Fibroblast of upper back skin (primary cell): ENCODE measurements at regions not wholly inside any gene's neighbourhood (a gene's known extent, or its start where the extent isn't known, plus 50 kb on each side); places are given as distances from the start of the nearest gene placed in this dataset.

Experiments
- DNase-seq: peaks from one replicate; pipeline ENCODE4 v3.0.0-alpha.2; 2013

DNA sequence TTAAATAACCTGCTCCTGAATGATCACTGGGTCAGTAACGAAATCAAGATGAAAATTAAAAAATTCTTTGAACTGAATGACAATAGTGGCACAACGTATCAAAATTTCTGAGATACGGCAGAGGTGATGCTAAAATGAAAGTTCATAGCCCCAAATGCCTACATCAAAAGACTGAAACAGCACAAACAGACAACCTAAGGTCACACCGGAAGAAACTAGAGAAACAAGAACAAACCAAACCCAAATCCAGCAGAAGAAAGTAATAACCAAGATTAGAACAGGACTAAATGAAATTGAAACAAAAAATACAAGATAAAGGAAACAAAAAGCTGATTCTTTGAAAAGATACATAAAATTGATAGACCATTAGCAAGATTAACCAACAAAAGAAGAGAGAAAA lies 324.1 kb downstream of the RBM26 start:
- no peak for DNase-seq

DNA sequence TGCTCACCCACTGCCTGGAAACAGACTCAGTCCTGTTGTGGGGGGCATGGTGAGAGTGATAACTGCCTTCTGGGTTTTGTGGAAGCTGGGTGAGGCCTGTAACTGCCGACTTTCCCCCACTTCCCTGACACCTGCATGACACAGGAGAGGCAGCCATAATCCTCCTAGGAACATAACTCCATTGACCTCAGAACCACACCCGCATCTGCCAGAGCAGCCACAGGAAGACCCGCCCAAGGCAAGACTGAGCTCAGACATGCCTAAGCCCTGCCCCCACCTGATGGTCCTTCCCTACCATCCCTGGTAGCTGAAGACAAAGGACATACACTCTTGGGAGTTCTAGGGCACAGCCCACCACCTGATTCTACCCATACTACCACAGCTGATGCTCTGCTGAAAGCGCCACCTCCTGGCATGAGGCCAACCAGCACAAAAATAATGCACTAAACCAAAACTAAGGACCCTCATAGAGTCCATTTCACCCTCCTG lies 326.7 kb downstream of the RBM26 start:
- no peak for DNase-seq

DNA sequence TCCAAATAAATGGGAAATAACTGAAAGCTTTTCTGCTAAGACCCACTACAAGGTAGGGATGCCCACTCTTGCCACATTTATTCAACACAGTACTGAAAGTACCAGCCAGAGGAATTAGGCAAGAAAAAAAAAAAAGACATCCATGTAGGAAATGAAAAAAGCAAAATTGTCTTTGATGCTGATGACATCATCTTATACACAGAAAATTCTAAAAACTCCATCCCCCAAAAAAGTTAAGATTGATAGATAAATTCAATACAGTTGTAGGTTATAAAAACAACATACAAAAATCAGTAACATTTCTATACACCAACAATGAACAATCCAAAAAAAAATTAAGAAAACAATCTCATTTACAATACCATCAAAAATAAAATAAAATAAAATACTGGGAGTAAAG lies 330.4 kb downstream of the RBM26 start:
- DNase-seq: no peak

DNA sequence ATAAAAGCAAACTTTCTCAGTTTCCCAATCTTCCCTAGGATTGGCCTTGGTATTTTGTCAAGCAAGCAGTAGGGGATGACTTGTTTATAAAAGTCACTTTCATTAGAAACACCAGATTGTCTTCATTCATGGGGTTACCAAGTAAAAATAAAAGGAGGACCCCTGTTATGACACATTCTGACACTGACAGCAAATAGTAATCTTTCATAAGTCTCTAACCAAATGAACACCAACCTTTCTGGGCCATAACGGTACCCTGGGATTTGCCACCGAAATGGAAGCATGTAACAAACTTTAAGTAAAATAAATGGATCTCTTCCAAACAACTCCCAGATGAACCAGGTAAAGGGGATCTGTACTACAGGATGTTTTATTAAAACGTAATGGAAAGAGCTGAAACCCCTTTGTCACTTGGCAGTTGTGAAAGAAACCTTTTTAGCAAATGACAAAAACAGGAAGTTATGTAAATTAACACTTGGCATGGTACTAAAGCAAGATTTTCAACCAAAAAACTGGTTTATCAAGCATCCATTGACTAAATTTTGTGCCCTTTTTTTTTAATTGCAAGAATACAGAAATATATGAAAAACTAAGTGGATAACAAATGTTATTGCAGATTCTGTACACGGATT lies 335.6 kb downstream of the RBM26 start:
- DNase-seq: no peak

DNA sequence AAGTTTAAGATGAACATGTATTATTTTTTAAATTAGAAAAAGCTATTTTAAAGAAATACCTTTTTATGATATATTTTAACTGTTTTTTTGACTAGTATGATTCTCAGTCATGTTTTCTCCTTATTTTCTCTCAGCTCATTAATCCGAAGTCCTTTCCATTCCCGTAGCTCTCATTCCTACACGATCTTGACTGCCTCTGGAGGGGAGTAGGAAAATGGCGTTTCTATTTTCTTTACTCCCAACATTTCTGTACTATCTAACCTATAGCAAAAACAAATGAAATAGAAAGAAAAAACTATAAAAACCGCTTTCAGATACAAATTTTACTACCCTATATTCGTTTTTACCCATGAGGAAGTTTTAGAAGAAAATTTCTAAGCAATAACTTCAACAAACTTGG lies 343.8 kb downstream of the RBM26 start:
- no peak for DNase-seq

DNA sequence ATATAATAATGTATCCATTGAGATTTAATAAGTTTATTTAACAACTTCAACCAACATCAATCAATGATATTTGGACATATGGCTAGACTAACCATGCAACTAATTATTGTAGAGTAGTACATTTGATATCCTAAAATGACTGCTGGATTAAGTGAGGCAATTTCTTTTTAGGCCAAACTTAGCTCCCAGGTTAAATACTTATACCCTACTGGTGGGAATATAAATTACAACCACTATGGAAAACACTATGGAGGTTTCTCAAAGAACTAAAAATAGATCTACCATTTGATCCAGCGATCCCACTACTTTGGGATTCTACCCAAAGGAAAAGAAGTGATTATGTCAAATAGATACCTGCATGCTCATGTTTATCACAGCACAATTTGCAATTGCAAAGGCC lies 345.8 kb downstream of the RBM26 start:
- no peak for DNase-seq

DNA sequence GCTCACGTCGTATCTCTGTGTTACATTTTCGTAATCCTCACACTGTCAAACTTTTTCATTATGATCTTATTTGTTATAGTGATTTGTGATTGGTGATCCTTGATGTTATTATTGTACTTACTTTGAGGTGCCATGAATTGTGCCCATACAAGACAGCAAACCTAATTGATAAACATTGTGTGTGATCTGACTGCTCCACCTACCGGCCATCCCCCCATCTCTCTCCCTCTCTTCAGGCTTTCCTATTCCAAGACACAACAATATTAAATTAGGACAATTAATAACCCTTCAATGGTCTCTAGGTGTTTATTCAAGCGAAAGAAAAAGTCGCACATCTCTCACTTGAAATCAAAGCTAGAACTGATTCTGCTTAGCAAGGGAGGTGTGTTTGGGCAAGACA lies 349.3 kb downstream of the RBM26 start:
- no peak for DNase-seq

DNA sequence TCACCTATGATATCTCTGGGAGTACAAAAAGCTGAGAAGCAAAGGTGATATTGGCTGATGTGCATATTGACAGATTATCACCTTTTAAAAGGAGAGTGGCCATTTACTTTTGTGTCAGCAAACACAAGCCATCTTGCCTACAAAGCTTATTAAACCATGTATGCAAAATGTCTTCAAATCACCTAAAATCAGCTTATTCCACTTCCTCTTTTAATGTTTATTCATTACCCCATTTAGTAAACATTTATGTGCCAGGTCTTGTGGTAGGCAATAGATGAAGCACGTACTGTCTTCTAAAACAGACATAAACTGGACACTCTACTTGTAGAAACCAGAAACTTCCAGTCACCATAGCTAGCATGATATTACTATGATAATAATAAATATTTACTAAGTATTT lies 354.6 kb downstream of the RBM26 start:
- no peak for DNase-seq

DNA sequence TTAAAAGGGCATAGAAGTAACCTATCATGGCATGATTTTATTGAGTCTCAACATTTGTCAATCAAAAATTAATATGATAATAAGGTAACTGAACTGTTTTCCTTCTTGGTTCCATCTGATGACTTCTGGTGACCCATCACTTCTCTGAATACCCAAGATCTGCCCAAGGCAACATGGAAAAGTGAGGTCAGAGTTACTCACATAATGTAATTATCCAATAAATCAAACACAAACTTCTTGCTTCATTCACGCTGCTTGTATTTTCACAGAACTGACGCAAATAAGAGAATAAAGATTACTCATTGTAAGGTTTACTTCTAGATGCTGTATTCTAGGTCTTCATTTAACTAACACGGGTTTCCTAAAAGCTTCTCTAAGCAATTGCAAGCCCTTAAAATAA lies 361.6 kb downstream of the RBM26 start:
- DNase-seq: no peak

DNA sequence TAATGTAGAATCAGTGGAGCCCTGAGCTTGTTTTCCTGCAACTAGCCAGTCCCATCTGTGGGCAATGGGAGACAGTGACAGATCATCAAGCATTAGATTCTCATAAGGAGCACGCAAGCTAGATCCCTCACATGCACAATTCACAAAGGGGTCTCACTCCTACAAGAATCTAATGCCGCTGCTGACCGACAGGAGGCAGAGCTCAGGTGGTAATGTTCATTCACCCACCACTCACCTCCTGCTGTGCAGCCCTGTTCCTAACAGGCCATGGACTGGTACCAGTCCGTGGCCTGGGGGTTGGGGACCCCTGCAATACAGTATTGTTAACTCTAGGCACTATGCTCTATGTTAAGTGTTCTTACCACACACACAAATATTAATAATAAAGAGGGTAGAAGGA lies 362.8 kb downstream of the RBM26 start:
- DNase-seq: no peak

DNA sequence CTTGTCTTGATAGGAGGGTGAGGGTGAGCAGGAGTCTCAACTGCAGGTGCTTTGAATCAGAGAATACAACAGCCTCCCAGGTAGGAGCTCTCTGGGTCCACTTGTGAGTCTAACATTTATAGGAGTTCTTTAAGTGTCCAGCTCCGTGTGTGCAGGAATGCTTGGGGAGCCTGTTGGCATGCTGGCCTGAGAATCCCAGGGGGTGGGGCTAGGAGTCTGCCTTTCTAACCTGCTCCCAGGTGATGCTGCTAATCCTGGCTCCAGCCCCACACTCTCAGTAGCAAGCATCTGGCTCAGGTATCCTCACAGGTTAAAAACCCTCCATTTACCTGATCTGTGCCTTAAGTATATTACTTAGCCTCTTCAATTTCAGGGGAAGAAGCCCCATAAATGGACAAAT lies 368.9 kb downstream of the RBM26 start:
- no peak for DNase-seq

DNA sequence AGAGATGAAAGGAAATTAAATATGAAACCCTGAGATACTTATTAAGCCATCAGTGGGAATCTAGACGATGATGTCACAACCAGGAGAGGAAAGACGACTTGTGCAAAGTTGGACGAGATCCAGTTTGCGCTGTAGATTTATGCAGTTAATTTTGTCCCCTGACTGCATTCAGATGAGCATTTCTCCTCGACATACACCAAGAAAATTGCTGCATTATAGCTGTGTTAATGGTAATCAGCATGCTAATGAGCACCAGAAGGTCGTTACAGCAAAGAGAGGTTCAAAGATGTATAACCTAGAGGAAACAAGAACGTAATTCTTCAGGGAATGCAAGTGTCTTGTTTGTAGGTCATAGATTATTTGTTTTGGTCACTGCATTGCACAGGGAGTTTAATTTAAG lies 371.7 kb downstream of the RBM26 start:
- DNase-seq: no peak

DNA sequence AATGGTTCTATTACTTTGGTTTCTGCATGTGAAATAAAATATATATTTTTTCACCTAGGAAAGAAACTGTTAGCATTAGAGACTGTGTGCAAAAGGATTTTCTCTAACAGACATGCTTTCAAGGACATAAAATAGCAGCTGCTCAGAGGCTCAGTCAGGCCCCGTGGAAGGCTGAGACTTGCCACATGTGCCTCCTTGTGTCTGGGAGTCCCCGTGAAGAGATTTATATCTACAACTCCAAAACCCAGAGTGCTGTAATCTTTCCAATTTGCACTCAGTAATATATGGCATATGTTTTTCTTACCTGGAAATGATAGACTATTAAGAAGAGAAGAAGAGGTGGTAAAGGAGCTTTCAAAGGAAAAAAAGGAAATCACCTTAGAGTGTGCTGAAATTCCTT lies 371.6 kb upstream of the OBI1 start:
- no peak for DNase-seq

DNA sequence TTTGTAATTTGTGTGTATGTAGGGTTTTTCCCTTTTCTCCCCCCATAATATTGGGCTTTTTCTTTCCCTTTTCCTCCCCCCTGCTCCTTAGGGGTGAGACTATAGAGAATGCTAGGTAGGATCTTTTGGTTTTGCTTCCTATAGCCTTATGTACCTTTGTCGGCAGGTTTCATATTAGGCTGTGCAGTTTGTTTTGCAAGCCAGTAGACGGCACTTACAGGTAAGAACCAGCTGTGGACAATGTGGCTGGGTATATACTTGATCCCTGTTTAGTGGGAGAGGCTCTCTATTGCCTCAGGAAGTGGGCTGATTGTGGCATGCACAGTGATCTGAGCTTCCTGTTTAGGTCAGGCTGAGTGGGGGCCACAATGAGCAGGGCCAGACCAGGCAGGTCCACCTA lies 359.2 kb upstream of the OBI1 start:
- no peak for DNase-seq

DNA sequence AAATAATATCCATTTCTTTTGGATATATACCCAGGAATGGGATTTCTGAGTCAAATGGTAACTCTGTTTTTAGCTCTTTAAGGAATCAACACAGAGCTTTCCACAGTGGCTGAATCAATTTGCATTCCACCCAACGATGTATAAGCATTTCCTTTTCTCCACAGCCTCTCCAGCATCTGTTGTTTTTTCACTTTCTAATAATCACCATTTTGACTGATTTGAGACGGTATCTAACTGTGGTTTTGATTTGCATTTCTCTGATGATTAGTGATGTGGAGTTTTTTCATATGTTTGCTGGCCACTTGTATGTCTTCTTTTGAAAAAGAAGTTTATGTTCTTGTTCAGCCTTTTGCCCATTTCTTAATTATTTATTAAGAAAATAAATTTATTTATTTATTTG lies 352.2 kb upstream of the OBI1 start:
- DNase-seq: no peak

DNA sequence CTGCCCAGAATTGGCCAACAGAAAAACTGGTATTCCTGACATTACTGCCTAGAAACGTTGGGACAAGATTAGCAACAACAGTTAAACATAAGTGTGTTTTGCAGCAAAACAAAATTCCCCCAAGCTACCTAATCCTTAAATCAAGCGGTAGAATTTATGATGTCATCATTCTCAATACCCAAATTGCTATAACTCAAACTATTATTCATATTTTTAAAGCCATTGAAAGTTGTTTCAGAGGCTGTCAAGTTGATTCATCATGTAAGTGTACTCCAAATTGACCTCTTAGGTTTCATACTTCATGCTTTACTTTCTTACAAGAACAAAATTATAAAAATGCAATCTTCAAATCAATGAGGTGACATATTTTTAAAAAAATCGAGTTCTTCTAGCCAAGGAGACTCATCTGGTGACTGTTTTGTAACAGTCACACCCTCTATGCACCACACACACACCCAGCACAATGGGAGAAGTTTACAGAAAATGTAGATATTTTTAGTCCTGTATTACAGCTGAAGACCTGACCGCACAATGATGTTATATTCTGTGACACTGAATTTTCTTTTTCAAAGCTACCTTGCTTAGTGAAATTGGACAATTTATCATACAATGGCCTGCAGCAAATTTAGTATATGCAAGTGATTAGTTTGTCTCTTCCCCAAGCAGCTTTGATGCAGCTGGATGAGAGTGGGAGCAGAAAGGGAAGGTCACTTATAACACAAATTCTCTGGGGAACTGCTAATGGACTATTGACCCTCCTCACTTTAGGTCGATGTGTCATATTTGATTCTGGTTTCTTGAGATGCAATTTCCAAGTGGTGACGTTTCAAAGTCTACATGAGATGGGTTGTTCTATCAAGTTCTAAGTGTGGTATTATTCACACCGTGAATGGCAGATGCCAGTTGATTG lies 345.3 kb upstream of the OBI1 start:
- DNase-seq: no peak

DNA sequence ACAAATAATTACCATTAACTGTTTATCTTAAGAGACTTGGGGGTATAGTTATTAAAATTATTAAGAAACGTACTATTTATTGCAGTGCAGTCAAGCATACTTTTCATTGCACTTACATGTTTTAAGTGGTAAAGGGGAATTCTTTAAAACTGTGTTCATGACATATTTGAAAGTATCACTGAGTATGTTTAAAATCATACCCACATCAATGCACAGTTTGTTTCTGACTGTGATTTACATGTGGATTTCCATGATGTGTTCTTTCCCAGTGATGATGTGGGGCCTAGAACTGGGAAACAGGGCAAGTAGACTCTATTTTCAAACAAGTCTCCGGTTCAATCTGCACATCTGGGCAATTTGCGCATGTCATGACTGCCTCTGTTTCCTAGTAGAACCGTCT lies 340.5 kb upstream of the OBI1 start:
- DNase-seq: no peak

DNA sequence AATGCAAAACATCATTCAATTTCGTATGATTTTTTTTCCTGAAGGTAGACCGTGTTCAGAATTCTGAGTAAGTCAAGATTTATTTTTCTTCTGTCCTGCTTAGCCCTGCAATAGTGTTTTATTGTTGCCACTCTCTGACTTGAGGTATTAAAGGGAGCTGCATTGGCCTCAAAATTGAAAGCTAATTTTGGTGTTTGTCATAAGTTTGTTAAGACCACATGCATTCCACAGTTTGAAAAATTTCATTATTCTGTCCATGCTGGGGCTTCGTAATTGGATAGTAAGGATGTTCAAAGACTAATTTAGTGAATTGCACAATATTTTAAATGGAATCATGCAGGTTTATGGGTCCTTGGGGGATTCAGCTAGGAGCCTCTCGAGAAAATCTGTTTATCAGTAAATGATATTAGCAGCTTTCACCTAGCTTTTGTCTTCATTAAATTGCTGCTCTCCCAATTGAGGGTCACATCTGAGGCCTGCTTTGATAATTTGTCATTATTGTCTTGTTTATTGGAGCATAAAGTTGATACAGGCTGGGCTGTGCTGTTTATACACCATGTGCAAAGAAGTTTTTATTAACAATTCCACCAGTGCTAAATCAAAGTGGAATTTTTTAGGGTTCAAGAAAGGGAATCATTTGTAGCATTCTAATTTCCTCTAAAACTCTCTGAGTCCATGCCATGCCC lies 339.8 kb upstream of the OBI1 start:
- no peak for DNase-seq

DNA sequence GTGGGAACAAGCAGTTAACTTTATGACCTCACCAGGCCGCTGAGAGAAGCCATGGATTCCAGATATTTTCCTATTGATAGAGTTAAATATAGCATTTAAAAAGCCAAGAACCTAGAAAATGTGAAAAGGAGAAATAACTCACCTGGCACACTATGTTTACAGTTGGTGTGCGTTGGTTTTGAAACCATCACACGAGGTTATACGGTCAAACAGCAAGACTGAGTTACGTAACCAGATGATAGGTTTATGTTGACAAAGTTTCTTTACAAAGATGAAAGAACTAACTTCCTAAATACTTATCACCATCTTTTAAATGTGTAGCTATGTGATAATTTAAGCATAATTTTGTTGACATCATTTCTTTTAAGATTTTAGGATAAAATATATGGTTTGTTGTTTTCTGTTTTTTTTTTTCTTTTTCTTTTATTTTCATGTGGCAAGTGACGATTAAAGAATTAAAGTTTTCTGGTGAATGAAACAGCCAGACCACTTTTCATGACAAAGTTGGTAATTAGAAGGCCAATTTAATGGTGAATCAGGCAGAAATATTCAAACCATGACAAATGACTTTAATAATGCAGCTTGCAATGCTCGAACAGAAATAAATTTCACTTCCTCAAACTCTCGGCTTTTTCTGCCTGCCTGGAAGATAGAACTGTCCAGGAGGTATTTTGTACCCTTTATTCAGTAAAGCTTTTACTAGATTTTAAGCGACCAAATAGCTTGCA lies 339.1 kb upstream of the OBI1 start:
- no peak for DNase-seq

DNA sequence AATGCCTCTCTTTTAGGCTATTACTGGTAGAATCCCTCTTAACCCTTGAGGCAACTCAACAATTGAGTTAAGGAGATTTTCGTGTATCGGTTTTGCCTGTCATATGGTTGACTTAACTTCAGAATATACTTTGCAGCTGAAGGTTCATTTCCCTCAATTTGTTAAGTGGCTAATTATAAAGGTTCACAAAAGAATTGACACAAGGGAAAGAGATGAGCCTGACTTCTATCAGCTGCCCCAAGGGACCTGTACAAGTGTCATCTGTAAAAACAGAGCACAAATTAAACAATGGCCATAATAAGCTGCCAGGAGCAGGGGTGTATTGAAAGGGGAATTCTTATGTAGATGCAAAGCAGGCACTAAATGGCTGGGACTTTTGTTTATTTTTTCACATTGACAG lies 334.8 kb upstream of the OBI1 start:
- DNase-seq: no peak

DNA sequence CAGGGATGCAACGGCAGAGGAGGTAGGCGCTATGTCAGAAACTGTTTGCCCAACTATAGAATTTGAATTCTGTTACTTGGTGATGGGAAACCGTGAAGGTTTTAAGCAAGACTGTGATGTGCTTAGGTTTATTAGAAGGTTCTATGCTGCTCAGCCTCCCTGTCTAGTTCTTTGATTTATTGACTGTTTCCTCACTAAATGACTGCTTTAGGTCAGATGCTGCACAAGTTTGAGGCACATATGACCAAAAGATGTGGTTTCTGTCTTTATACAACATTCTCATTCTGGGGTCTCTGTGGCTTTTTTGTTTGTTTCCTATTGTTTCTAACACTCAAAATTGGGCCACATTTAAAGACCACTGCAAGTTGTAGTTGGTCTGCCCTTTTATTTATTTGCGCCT lies 323.0 kb upstream of the OBI1 start:
- no peak for DNase-seq

DNA sequence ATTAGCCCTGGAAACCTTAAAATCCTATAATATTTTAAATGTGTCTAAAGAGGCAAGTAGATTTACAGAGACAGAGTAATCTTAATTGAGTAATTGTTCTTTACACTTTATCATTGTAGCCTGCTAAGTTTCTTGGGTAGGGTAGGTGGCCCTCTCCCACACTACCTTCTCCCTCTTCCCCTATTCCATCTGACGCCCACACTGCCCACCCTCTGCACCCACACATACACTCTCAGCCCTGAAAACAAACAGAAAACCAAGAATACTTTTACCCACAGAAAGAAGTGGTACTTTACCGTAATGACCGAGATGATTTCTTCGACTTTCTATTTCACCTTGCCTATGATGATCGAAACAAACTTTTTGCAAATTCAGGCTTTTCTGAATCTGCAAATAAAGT lies 320.4 kb upstream of the OBI1 start:
- no peak for DNase-seq

DNA sequence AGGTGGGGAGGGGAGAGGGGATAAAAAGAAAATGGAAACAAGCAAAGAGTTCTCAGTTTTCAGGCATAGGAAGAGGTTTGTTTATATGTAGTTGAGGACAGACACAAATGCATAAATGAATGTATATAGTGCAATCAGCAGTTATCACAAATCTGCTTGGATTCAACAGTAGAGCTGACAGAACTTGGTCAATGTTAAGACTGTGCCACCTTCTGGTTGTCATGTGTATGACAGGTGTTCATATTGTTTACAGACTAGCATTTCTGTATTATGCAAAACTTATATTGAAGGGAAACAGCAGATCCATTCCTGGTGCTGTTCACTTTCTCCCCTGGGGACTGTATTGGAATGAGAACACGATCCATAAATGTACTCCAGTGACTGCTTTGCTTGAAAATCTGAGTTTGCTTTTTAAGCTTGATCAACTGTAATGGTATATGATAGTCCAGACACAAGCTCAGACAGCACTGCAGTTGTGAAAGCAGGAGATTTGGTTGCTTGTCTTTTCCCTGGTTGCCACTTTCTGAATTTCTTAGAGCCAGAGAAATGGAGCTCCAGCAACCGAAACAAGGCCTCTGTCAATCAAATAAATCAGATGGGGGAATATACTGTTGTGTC lies 319.5 kb upstream of the OBI1 start:
- peak; percentile 52 for DNase-seq
